ENCODE measurements at regions not wholly inside any gene's neighbourhood (a gene's known extent, or its start where the extent isn't known, plus 50 kb on each side); places are given as distances from the start of the nearest gene placed in this dataset.

- TF ChIP-seq CTCF (IDR thresholded peaks at IDR 0.05) (no peak), POLR2A (IDR thresholded peaks at IDR 0.05) (no peak)
Measured at GRCh38 chr17:73776351-73777130, 132.3 kb upstream of the SDK2 start.

All from esophagus squamous epithelium (tissue), 4 donors.